ENCODE measurements at regions not wholly inside any gene's neighbourhood (a gene's known extent, or its start where the extent isn't known, plus 50 kb on each side); places are given as distances from the start of the nearest gene placed in this dataset.

- no peaks in the 10 kb centered on the region; a peak in 1 of 7 replicates for H3K36me3 Mint-ChIP-seq (ENCODE audit: insufficient read depth in 1 of 3, low read depth in 3 of 3)
- TF ChIP-seq CTCF (conservative IDR thresholded peaks at IDR 0.05), result no peak
- peaks cover 0 to 8% of the 10 kb centered on the region in 2 experiments; a peak in 2 of 5 replicates for H3K9me3 Mint-ChIP-seq
- Histone ChIP-seq H3K4ac (ENCODE audit: low read depth, low read length) (no peak overlapping the region), H3K14ac (ENCODE audit: insufficient read depth, low read length) (no peak overlapping the region), H3K23ac (ENCODE audit: insufficient read length, low read depth, low read length) (no peak overlapping the region), H4K5ac (ENCODE audit: insufficient read length, low read depth, low read length) (no peak overlapping the region), H3K9me3 (ENCODE audit: control insufficient read depth, low read depth, low read length) (no peaks in the 10 kb centered on the region), H4K91ac (ENCODE audit: insufficient read length, low read depth, low read length) (no peak overlapping the region), H3K18ac (ENCODE audit: insufficient read length, low read depth, low read length) (no peak overlapping the region), H3K4me2 (ENCODE audit: insufficient read depth, insufficient read length, low read length) (no peak overlapping the region), H3K23me2 (ENCODE audit: insufficient read length, low read depth, low read length, poor library complexity, severe bottlenecking) (no peaks in the 10 kb centered on the region), H2BK20ac (ENCODE audit: low read depth, low read length, poor library complexity, severe bottlenecking) (no peak overlapping the region), H2AFZ (ENCODE audit: low read length) (no peak overlapping the region), H3K56ac (ENCODE audit: insufficient read length, low read depth, low read length) (no peak overlapping the region), H4K8ac (replicated peaks; ENCODE audit: insufficient read length, low read depth, low read length) (no peak overlapping the region), H3K79me1 (ENCODE audit: insufficient read depth, low read depth, low read length, poor library complexity, severe bottlenecking) (no peaks in the 10 kb centered on the region), H2BK12ac (ENCODE audit: insufficient read length, low read depth, low read length) (no peak overlapping the region), H3K79me2 (ENCODE audit: insufficient read depth, low read length) (no peaks in the 10 kb centered on the region), H3K27ac (ENCODE audit: insufficient read length, low read depth, low read length) (no peak overlapping the region), H2BK5ac (ENCODE audit: insufficient read length, low read length) (no peak overlapping the region), H2BK120ac (ENCODE audit: low read depth, low read length, poor library complexity, severe bottlenecking) (no peak overlapping the region), H2AK5ac (ENCODE audit: insufficient read length, low read length) (no peak overlapping the region), H3T11ph (ENCODE audit: low read length) (no peak overlapping the region), H3K27me3 (ENCODE audit: insufficient read depth, low read length) (no peaks in the 10 kb centered on the region), H3K9ac (ENCODE audit: extremely low read depth, insufficient read length, low read length) (no peak overlapping the region), H4K20me1 (ENCODE audit: control insufficient read depth, insufficient read depth, insufficient read length) (no peaks in the 10 kb centered on the region), H2BK15ac (ENCODE audit: low read depth, low read length) (no peak overlapping the region), H3K4me1 (ENCODE audit: insufficient read depth, low read length) (peaks cover 9% of the 10 kb centered on the region; the same call in 1 of the 2 replicates)
- H3K27ac Mint-ChIP-seq, result no peak overlapping the region
- no peak overlapping the region for H3K4me3 Mint-ChIP-seq
- DNase-seq, result no peak
- H3K4me1 Mint-ChIP-seq, result peaks cover 5 to 13% of the 10 kb centered on the region in 2 experiments
- H3K27me3 Mint-ChIP-seq (ENCODE audit: low read depth), result no peaks in the 10 kb centered on the region; the same call in 1 of the 2 replicates
- no CpG with 5 or more reads among the region's 5 CpGs for WGBS (ENCODE audit: extremely low coverage, insufficient read length, low lambda C conversion rate)
Observed at GRCh38 chr2:136230464-136230863, 112.5 kb upstream of the CXCR4 start.
